SK-N-SH treated with all-trans-retinoic acid at 6 μM for 48 hours (cell line): ENCODE measurements at regions not wholly inside any gene's neighbourhood (a gene's known extent, or its start where the extent isn't known, plus 50 kb on each side); places are given as distances from the start of the nearest gene placed in this dataset.

ENCODE experiments used
- ZFP30 ChIP-seq: fragments of 450-650 bp; formaldehyde crosslinking; IDR thresholded peaks from 2 replicates; pipeline ENCODE4 v1.5.0; 2022; ENCODE audit warnings: mild to moderate bottlenecking, moderate library complexity
- TF ChIP-seq, protein P1 (sequence below): fragments of 250-450 bp; sonication (Bioruptor Pico); IDR thresholded peaks from 2 replicates; pipeline ENCODE4 v1.5.1; 2020; ENCODE audit warnings: low read depth, mild to moderate bottlenecking, moderate library complexity

DNA sequence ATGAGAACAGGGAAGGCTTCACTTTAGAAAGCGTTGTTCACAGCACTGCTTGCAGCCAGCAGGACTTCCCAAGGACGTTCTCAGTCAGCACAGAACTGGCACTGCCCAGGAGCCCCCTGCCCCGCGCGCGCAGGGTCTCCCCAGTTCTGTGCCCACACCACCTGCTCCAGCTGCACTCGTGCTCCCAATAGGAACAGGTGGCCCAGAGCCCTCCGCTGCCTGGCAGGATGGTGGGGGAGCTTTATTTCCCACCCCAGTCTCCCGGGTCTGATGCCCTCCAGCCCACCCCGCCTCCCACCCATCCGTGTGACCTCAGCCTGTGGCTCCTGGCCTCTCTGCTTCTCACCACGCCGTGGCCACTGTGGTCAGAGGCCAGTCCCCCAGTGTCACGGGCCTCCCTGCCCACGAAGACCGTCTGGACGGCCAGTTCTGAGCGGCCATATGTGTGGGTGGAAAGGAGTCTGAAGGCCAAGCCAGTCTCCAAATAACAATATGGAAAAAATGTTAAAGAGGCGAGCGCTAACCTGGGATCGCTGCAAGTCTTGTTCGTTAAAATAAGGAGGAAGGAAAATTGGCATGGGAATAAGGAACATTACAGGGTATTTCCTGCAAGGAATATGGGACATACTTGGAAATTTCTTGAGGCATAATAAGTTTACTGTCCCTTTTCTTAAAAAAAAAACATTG lies 54.6 kb upstream of the PCSK6 start:
- no peak for TF ChIP-seq ZFP30
- TF ChIP-seq, protein P1, sequence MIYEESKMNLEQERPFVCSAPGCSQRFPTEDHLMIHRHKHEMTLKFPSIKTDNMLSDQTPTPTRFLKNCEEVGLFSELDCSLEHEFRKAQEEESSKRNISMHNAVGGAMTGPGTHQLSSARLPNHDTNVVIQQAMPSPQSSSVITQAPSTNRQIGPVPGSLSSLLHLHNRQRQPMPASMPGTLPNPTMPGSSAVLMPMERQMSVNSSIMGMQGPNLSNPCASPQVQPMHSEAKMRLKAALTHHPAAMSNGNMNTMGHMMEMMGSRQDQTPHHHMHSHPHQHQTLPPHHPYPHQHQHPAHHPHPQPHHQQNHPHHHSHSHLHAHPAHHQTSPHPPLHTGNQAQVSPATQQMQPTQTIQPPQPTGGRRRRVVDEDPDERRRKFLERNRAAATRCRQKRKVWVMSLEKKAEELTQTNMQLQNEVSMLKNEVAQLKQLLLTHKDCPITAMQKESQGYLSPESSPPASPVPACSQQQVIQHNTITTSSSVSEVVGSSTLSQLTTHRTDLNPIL: no peak
